SK-N-SH treated with all-trans-retinoic acid at 6 μM for 48 hours (cell line): ENCODE measurements at regions not wholly inside any gene's neighbourhood (a gene's known extent, or its start where the extent isn't known, plus 50 kb on each side); places are given as distances from the start of the nearest gene placed in this dataset.

Experiments
- ATAC-seq: fragments of 200-7000 bp; cut with Tn5 transposase; 3 replicates; pipeline ENCODE4 v1.9.1; 2020; ENCODE audit warnings: mild to moderate bottlenecking, moderate library complexity
- ARNTL ChIP-seq: fragments of 450-650 bp; formaldehyde crosslinking; IDR thresholded peaks from 2 replicates; pipeline ENCODE4 v1.5.0; 2020; ENCODE audit warnings: low read depth, mild to moderate bottlenecking, moderate library complexity, borderline replicate concordance
- CREB5 ChIP-seq: fragments of 250-450 bp; sonication (Bioruptor Pico); IDR thresholded peaks from 2 replicates; pipeline ENCODE4 v1.5.1; 2020; ENCODE audit warnings: low read depth, mild to moderate bottlenecking, moderate library complexity
- CSDC2 ChIP-seq: fragments of 250-450 bp; sonication (Bioruptor Pico); IDR thresholded peaks from 2 replicates; pipeline ENCODE4 v1.5.0; 2020; ENCODE audit warnings: mild to moderate bottlenecking, moderate library complexity
- CSRNP3 ChIP-seq: fragments of 250-450 bp; sonication (Bioruptor Pico); IDR thresholded peaks from 2 replicates; pipeline ENCODE4 v1.5.1; 2021; ENCODE audit warnings: mild to moderate bottlenecking, moderate library complexity
- ESRRG ChIP-seq: fragments of 250-450 bp; sonication (Bioruptor Pico); IDR thresholded peaks from 2 replicates; pipeline ENCODE4 v1.6.1; 2021; ENCODE audit warnings: mild to moderate bottlenecking
- GLIS3 ChIP-seq: fragments of 250-450 bp; sonication (Bioruptor Pico); IDR thresholded peaks from 2 replicates; pipeline ENCODE4 v1.5.0; 2020; ENCODE audit warnings: mild to moderate bottlenecking, moderate library complexity
- ISL1 ChIP-seq: fragments of 250-450 bp; sonication (Bioruptor Pico); IDR thresholded peaks from 2 replicates; pipeline ENCODE4 v2.1.2; 2022; ENCODE audit warnings: mild to moderate bottlenecking, moderate library complexity
- OSR1 ChIP-seq: fragments of 250-450 bp; sonication (Bioruptor Pico); IDR thresholded peaks from 2 replicates; pipeline ENCODE4 v1.8.0; 2022; ENCODE audit warnings: moderate library complexity, mild to moderate bottlenecking, inconsistent platforms
- PATZ1 ChIP-seq: fragments of 250-450 bp; sonication (Bioruptor Pico); IDR thresholded peaks from 2 replicates; pipeline ENCODE4 v1.8.0; 2020; ENCODE audit warnings: mild to moderate bottlenecking, moderate library complexity, borderline replicate concordance
- POU6F1 ChIP-seq: fragments of 250-450 bp; sonication (Bioruptor Pico); IDR thresholded peaks from 2 replicates; pipeline ENCODE4 v1.8.0; 2021; ENCODE audit warnings: low read depth, mild to moderate bottlenecking, moderate library complexity, borderline replicate concordance
- PPARA ChIP-seq: fragments of 250-450 bp; sonication (Bioruptor Pico); IDR thresholded peaks from 2 replicates; pipeline ENCODE4 v1.5.0; 2020; ENCODE audit warnings: mild to moderate bottlenecking, borderline replicate concordance
- RARB ChIP-seq: fragments of 250-450 bp; sonication (Bioruptor Pico); IDR thresholded peaks from 2 replicates; pipeline ENCODE4 v1.8.0; 2021; ENCODE audit warnings: mild to moderate bottlenecking, moderate library complexity
- SNAI2 ChIP-seq: fragments of 250-450 bp; sonication (Bioruptor Pico); IDR thresholded peaks from 2 replicates; pipeline ENCODE4 v1.5.0; 2020; ENCODE audit warnings: mild to moderate bottlenecking, moderate library complexity
- TCF4 ChIP-seq: fragments of 250-450 bp; sonication (Bioruptor Pico); IDR thresholded peaks from 2 replicates; pipeline ENCODE4 v1.8.0; 2021; ENCODE audit warnings: mild to moderate bottlenecking, moderate library complexity, borderline replicate concordance
- TOX ChIP-seq: fragments of 250-450 bp; sonication (Bioruptor Pico); IDR thresholded peaks from 2 replicates; pipeline ENCODE4 v1.8.0; 2021; ENCODE audit warnings: mild to moderate bottlenecking, moderate library complexity, borderline replicate concordance
- TSHZ2 ChIP-seq: fragments of 250-450 bp; sonication (Bioruptor Pico); IDR thresholded peaks from 2 replicates; pipeline ENCODE4 v1.5.0; 2020; ENCODE audit warnings: mild to moderate bottlenecking, moderate library complexity
- ZC3H10 ChIP-seq: fragments of 250-450 bp; sonication (Bioruptor Pico); IDR thresholded peaks from 2 replicates; pipeline ENCODE4 v1.5.1; 2021; ENCODE audit warnings: mild to moderate bottlenecking, moderate library complexity
- ZFP3 ChIP-seq: fragments of 250-450 bp; sonication (Bioruptor Pico); IDR thresholded peaks from 2 replicates; pipeline ENCODE4 v1.5.0; 2020; ENCODE audit warnings: mild to moderate bottlenecking, moderate library complexity
- ZFP30 ChIP-seq: fragments of 450-650 bp; formaldehyde crosslinking; IDR thresholded peaks from 2 replicates; pipeline ENCODE4 v1.5.0; 2022; ENCODE audit warnings: mild to moderate bottlenecking, moderate library complexity
- ZNF565 ChIP-seq: fragments of 450-650 bp; formaldehyde crosslinking; conservative IDR thresholded peaks from 2 replicates; pipeline ENCODE4 v1.5.0; 2020; ENCODE audit warnings: low read depth, mild to moderate bottlenecking, moderate library complexity
- ZNF70 ChIP-seq: fragments of 450-650 bp; formaldehyde crosslinking; IDR thresholded peaks from 2 replicates; pipeline ENCODE4 v1.5.0; 2020; ENCODE audit warnings: mild to moderate bottlenecking, moderate library complexity
- ZNF8 ChIP-seq: fragments of 450-650 bp; formaldehyde crosslinking; IDR thresholded peaks from 2 replicates; pipeline ENCODE4 v1.5.0; 2020; ENCODE audit warnings: mild to moderate bottlenecking, moderate library complexity

GRCh38 chr9:87107072-87107471 lies 159.8 kb upstream of the GAS1 start:
- ATAC-seq = peak; percentile 67
- TF ChIP-seq ESRRG (CRISPR knock-in tag) (no peak), ARNTL (CRISPR knock-in tag) (no peak), RARB (CRISPR knock-in tag) (no peak), TOX (CRISPR knock-in tag) (no peak), ZNF565 (CRISPR knock-in tag) (no peak), PATZ1 (CRISPR knock-in tag) (no peak), PPARA (CRISPR knock-in tag) (no peak)
- TF ChIP-seq, all 23 proteins: peak for 0

GRCh38 chr9:87108661-87109060 lies 161.4 kb upstream of the GAS1 start:
- ATAC-seq = no peak
- TF ChIP-seq PATZ1 (CRISPR knock-in tag) = no peak
- TF ChIP-seq ZFP30 (CRISPR knock-in tag) = no peak
- TF ChIP-seq PPARA (CRISPR knock-in tag) = no peak
- no peak for TF ChIP-seq ZC3H10 (CRISPR knock-in tag)
- no peak for TF ChIP-seq ISL1 (CRISPR knock-in tag)
- no peak for TF ChIP-seq CREB5 (CRISPR knock-in tag)
- TF ChIP-seq TOX (CRISPR knock-in tag) = no peak
- no peak for TF ChIP-seq OSR1 (CRISPR knock-in tag)
- no peak for TF ChIP-seq ZNF565 (CRISPR knock-in tag)
- no peak for TF ChIP-seq SNAI2 (CRISPR knock-in tag)
- TF ChIP-seq CSRNP3 (CRISPR knock-in tag) = no peak
- TF ChIP-seq TSHZ2 (CRISPR knock-in tag) = no peak
- TF ChIP-seq GLIS3 (CRISPR knock-in tag) = no peak
- no peak for TF ChIP-seq ZNF70
- no peak for TF ChIP-seq TCF4 (CRISPR knock-in tag)
- no peak for TF ChIP-seq ARNTL (CRISPR knock-in tag)
- no peak for TF ChIP-seq CSDC2 (CRISPR knock-in tag)

- peak; percentile 45; the same call in 2 of the 3 replicates for ATAC-seq
- TF ChIP-seq SNAI2 (CRISPR knock-in tag) (no peak), ZNF8 (no peak), TCF4 (CRISPR knock-in tag) (no peak), ARNTL (CRISPR knock-in tag) (no peak), PPARA (CRISPR knock-in tag) (no peak), POU6F1 (CRISPR knock-in tag) (no peak), PATZ1 (CRISPR knock-in tag) (no peak), ISL1 (CRISPR knock-in tag) (no peak), ZFP3 (CRISPR knock-in tag) (no peak), ZC3H10 (CRISPR knock-in tag) (no peak), TOX (CRISPR knock-in tag) (no peak), GLIS3 (CRISPR knock-in tag) (no peak), CSRNP3 (CRISPR knock-in tag) (no peak)
Measured at GRCh38 chr9:87109231-87109631, 161.9 kb upstream of the GAS1 start.
